ENCODE measurements at regions not wholly inside any gene's neighbourhood (a gene's known extent, or its start where the extent isn't known, plus 50 kb on each side); places are given as distances from the start of the nearest gene placed in this dataset.
"Not testable (repeated sequence)": the region's sequence is repeated elsewhere in the genome, so short reads cannot be mapped to it uniquely, and the experiment has no call there.

- DNase-seq (ENCODE audit: low spot score in 2 of 2): no peak
- no peaks in the 10 kb centered on the region for H3K9me3 ChIP-seq
- H3K27ac ChIP-seq: no peak overlapping the region
- no peaks in the 10 kb centered on the region for H3K36me3 ChIP-seq
- no peak for TF ChIP-seq CTCF (IDR thresholded peaks at IDR 0.05)
- intact Hi-C loops (cut with DNase I; ENCODE audit: low total_unique reads): no loop called here
- H3K4me3 ChIP-seq: no peak overlapping the region
- H3K27me3 ChIP-seq: no peaks in the 10 kb centered on the region
- H3K4me1 ChIP-seq: no peaks in the 10 kb centered on the region
These were observed 192.3 kb upstream of the PRSS58 start for GRCh38 chr7:142450206-142450605.

GRCh38 chr7:142448857-142449256, 191.0 kb upstream of the PRSS58 start:
- DNase-seq (ENCODE audit: low spot score in 2 of 2); H3K4me3 ChIP-seq; H3K27ac ChIP-seq; intact Hi-C loops (cut with DNase I; ENCODE audit: low total_unique reads); H3K4me1 ChIP-seq; H3K27me3 ChIP-seq; H3K36me3 ChIP-seq; H3K9me3 ChIP-seq: not testable (repeated sequence)

GRCh38 chr7:142447762-142448161, 189.9 kb upstream of the PRSS58 start:
- DNase-seq (ENCODE audit: low spot score in 2 of 2): no peak
- no peaks in the 10 kb centered on the region for H3K27me3 ChIP-seq
- no peak overlapping the region for H3K27ac ChIP-seq
- intact Hi-C loops (cut with DNase I; ENCODE audit: low total_unique reads): no loop called here
- no peaks in the 10 kb centered on the region for H3K9me3 ChIP-seq
- no peaks in the 10 kb centered on the region for H3K4me1 ChIP-seq
- no peak overlapping the region for H3K4me3 ChIP-seq
- no peaks in the 10 kb centered on the region for H3K36me3 ChIP-seq
- TF ChIP-seq POLR2A (IDR thresholded peaks at IDR 0.05) (no peak), CTCF (IDR thresholded peaks at IDR 0.05) (no peak), POLR2AphosphoS5 (IDR thresholded peaks at IDR 0.05) (no peak)

- H3K4me1 ChIP-seq: no peaks in the 10 kb centered on the region
- intact Hi-C loops (cut with DNase I; ENCODE audit: low total_unique reads): no loop called here
- H3K9me3 ChIP-seq: no peaks in the 10 kb centered on the region
- no peak for DNase-seq (ENCODE audit: low spot score in 2 of 2)
- no peak overlapping the region for H3K4me3 ChIP-seq
- no peak overlapping the region for H3K27ac ChIP-seq
- H3K27me3 ChIP-seq: no peaks in the 10 kb centered on the region
- TF ChIP-seq POLR2A (IDR thresholded peaks at IDR 0.05): no peak
- no peak for TF ChIP-seq POLR2AphosphoS5 (IDR thresholded peaks at IDR 0.05)
- no peak for TF ChIP-seq CTCF (IDR thresholded peaks at IDR 0.05)
- no peaks in the 10 kb centered on the region for H3K36me3 ChIP-seq
These were observed 187.3 kb upstream of the PRSS58 start for GRCh38 chr7:142445019-142445686.

- no peak for DNase-seq (ENCODE audit: low spot score in 2 of 2)
- H3K9me3 ChIP-seq: no peaks in the 10 kb centered on the region
- TF ChIP-seq POLR2AphosphoS5 (IDR thresholded peaks at IDR 0.05): no peak
- TF ChIP-seq POLR2A (IDR thresholded peaks at IDR 0.05): no peak
- TF ChIP-seq CTCF (IDR thresholded peaks at IDR 0.05): no peak
- H3K27me3 ChIP-seq: no peaks in the 10 kb centered on the region
- no peak overlapping the region for H3K4me3 ChIP-seq
- H3K36me3 ChIP-seq: no peaks in the 10 kb centered on the region
- H3K4me1 ChIP-seq: no peaks in the 10 kb centered on the region
- no peak overlapping the region for H3K27ac ChIP-seq
- intact Hi-C loops (cut with DNase I; ENCODE audit: low total_unique reads): no loop called here
These were observed 185.6 kb upstream of the PRSS58 start for GRCh38 chr7:142443216-142444010.

Measured in breast epithelium (tissue), 4 donors.